Subcutaneous abdominal adipose tissue (tissue), 5 donors: ENCODE measurements at regions not wholly inside any gene's neighbourhood (a gene's known extent, or its start where the extent isn't known, plus 50 kb on each side); places are given as distances from the start of the nearest gene placed in this dataset.

Experiments used
- H3K27ac ChIP-seq: one replicate; pipeline ENCODE4 v1.7.0; 2013; ENCODE audit warnings: low read depth, mild to moderate bottlenecking, inconsistent platforms, low read length, moderate library complexity
- H3K27me3 ChIP-seq, 5 donors: one replicate each; pipeline ENCODE4 v1.7.0; 2013; ENCODE audit warnings: low read length in 5 of 5, inconsistent platforms in 1 of 5; ENCODE audit not compliant: control insufficient read depth in 5 of 5, insufficient read depth in 4 of 5
- H3K36me3 ChIP-seq, 5 donors: one replicate each; pipeline ENCODE4 v1.7.0; 2013; ENCODE audit warnings: low read length in 5 of 5; ENCODE audit not compliant: control insufficient read depth in 5 of 5, insufficient read depth in 5 of 5
- H3K4me1 ChIP-seq, 5 donors: one replicate each; pipeline ENCODE4 v1.7.0; 2013; ENCODE audit warnings: low read length in 5 of 5, mild to moderate bottlenecking in 3 of 5, moderate library complexity in 1 of 5; ENCODE audit not compliant: control insufficient read depth in 5 of 5, insufficient read depth in 5 of 5
- H3K4me3 ChIP-seq, 5 donors: one replicate each; pipeline ENCODE4 v1.7.0; 2013; ENCODE audit warnings: low read length in 5 of 5, low read depth in 1 of 5
- H3K9ac ChIP-seq, 5 donors: one replicate each; pipeline ENCODE4 v1.7.0; 2013; ENCODE audit warnings: low read length in 5 of 5, mild to moderate bottlenecking in 4 of 5, moderate library complexity in 3 of 5
- H3K9me3 ChIP-seq, 5 donors: one replicate each; pipeline ENCODE4 v1.7.0; 2013; ENCODE audit warnings: low read length in 5 of 5; ENCODE audit not compliant: control insufficient read depth in 5 of 5
- donor health status: healthy.
- donor health status: healthy.
- donor health status: healthy.
- donor health status: healthy.
- donor health status: healthy.

DNA sequence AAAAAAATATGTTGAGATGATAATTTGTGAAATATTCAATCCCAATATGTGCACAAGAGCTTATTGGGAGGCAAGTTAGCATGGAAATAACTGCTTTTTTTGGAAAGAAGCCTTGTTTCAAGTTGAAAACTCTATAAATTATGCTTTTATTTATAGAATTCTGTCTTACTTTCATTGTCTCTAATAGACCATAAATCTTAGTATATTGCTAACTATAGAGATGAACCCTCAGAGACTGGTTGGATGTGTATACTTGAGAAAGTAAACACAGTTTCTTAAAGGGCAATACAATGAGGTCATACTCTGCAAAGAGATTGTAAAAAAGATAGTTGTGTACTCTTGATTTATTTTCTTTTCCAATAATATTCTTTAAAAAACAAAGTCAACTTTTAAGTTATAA is 530.3 kb downstream of the SPATA31D1 start:
- Histone ChIP-seq H3K36me3 (no peaks in the 10 kb centered on the region), H3K9me3 (no peaks in the 10 kb centered on the region), H3K4me1 (peaks cover 2 to 9% (median 8%) of the 10 kb centered on the region in 5 donors), H3K4me3 (no peak overlapping the region), H3K9ac (no peak overlapping the region), H3K27ac (no peak overlapping the region), H3K27me3 (no peaks in the 10 kb centered on the region)

DNA sequence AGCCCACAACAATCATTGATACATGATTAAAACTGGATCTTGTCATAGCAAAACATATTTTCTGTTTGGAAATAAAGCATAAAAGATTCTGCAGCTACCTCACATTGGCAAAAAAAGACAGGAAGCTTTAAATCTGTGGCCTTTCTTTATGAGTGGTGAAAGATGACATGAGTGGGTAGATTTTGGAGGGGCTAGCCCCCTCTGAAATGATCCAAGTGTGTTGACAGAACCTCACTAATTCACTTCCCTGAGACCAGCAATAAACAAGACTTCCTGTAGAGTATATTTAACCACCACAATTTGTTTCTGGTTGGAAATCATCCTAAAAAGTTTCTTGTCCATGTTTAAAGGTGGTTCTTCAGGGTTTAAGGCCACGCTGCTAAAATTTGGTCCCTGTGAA is 530.8 kb downstream of the SPATA31D1 start:
- Histone ChIP-seq H3K9ac (no peak overlapping the region), H3K27ac (no peak overlapping the region), H3K27me3 (no peaks in the 10 kb centered on the region), H3K36me3 (no peaks in the 10 kb centered on the region), H3K4me3 (no peak overlapping the region), H3K9me3 (no peaks in the 10 kb centered on the region), H3K4me1 (peaks cover 2 to 5% (median 3%) of the 10 kb centered on the region in 5 donors)

GRCh38 chr9:82524407-82524806 is 535.8 kb downstream of the SPATA31D1 start:
- H3K9me3 ChIP-seq: peaks cover 4 to 19% (median 17%) of the 10 kb centered on the region in 5 donors
- no peaks in the 10 kb centered on the region for H3K27me3 ChIP-seq
- no peak overlapping the region for H3K27ac ChIP-seq

DNA sequence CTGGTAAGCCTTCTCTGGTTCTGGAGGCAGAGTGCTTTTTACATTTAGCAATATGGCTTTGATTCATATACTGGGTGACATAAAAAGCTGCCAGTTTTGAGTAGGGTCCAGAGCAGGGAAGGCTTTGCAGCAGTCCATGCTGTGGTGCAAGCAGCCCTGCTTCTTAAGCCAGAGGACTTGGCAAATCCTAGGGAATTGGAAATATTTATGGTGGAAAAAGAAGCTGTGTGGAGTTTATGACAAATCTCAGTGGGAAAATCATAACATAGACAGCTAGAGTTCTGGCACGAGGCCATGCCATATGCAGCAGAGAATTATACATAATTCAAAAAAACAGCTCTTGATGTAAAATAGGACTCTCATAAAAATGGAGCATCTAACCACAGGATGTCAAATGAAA is 536.4 kb downstream of the RASEF start:
- H3K36me3 ChIP-seq: no peaks in the 10 kb centered on the region
- H3K27ac ChIP-seq: no peak overlapping the region

More at GRCh38 chr9:82524407-82524806, 535.8 kb downstream of the SPATA31D1 start:
- no peaks in the 10 kb centered on the region for H3K36me3 ChIP-seq
- H3K4me1 ChIP-seq: no peaks in the 10 kb centered on the region
- H3K9ac ChIP-seq: no peak overlapping the region
- no peak overlapping the region for H3K4me3 ChIP-seq

DNA sequence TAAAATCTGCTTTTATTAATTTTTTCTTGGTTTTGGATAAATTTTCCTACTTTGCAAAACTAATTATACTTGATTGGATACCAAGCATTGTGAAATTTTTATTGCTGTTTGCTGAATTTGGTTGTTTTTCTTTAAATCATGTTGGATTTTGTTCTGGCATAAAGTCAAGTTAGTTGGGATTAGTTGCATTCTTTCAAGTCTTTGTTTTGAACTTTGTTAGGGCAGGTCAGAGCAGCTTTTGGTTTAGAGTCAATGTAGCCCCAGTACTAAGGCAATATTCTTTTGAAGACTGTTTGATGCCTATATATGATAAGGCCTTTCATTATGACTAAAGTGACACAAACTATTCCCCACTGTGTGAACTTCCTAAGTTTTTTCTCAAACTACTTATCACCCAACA is 531.1 kb downstream of the RASEF start:
- no peak overlapping the region for H3K27ac ChIP-seq
- peaks cover 4 to 15% (median 10%) of the 10 kb centered on the region in 5 donors for H3K9me3 ChIP-seq
- H3K4me3 ChIP-seq: no peak overlapping the region
- H3K36me3 ChIP-seq: no peaks in the 10 kb centered on the region
- H3K9ac ChIP-seq: no peak overlapping the region
- no peaks in the 10 kb centered on the region for H3K4me1 ChIP-seq
- H3K27me3 ChIP-seq: no peaks in the 10 kb centered on the region

More for the DNA sequence above, 536.4 kb downstream of the RASEF start:
- Histone ChIP-seq H3K27me3 (no peaks in the 10 kb centered on the region), H3K9me3 (peaks cover 4 to 19% (median 17%) of the 10 kb centered on the region in 5 donors), H3K9ac (no peak overlapping the region), H3K4me1 (no peaks in the 10 kb centered on the region), H3K4me3 (no peak overlapping the region)

- H3K4me3 ChIP-seq: no peak overlapping the region
- H3K9me3 ChIP-seq: peaks cover 0 to 6% (median 4%) of the 10 kb centered on the region in 5 donors
- H3K9ac ChIP-seq: no peak overlapping the region
- H3K27ac ChIP-seq: no peak overlapping the region
- no peaks in the 10 kb centered on the region for H3K36me3 ChIP-seq
- H3K27me3 ChIP-seq: no peaks in the 10 kb centered on the region
- no peaks in the 10 kb centered on the region for H3K4me1 ChIP-seq
Measured at GRCh38 chr9:82532504-82533180, 530.3 kb downstream of the RASEF start.

GRCh38 chr9:82535432-82535998 is 527.4 kb downstream of the RASEF start:
- Histone ChIP-seq H3K4me3 (no peak overlapping the region), H3K9me3 (no peaks in the 10 kb centered on the region), H3K27ac (no peak overlapping the region), H3K9ac (no peak overlapping the region), H3K36me3 (no peaks in the 10 kb centered on the region), H3K27me3 (no peaks in the 10 kb centered on the region), H3K4me1 (peaks cover 0 to 16% (median 11%) of the 10 kb centered on the region in 5 donors)

- Histone ChIP-seq H3K9me3 (no peaks in the 10 kb centered on the region), H3K9ac (no peak overlapping the region), H3K4me3 (no peak overlapping the region), H3K36me3 (no peaks in the 10 kb centered on the region), H3K4me1 (peaks cover 0 to 16% (median 11%) of the 10 kb centered on the region in 5 donors), H3K27ac (no peak overlapping the region), H3K27me3 (no peaks in the 10 kb centered on the region)
Measured at GRCh38 chr9:82538634-82539033, 524.3 kb downstream of the RASEF start.

DNA sequence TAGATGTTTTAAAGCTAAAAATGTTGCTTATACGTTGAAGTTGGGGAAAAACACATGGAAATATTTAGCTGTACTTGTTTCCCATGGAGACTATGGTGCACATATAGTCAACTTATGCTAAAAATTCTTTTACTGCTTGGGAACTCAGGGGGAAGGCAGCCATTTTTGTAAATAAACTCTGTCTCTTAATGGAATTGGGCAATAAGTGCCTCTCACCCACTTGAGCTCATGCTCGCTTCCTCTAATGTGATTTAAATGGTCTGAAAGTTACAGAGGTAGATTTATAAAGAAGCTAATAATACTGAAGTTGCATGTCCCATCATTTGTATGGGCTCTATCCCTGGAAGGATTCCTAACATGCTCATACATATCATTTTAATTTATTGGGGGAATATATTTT is 523.8 kb downstream of the RASEF start:
- H3K9me3 ChIP-seq: no peaks in the 10 kb centered on the region
- peaks cover 0 to 16% (median 11%) of the 10 kb centered on the region in 5 donors for H3K4me1 ChIP-seq

GRCh38 chr9:82539856-82540579 is 522.9 kb downstream of the RASEF start:
- Histone ChIP-seq H3K27ac (no peak overlapping the region), H3K4me1 (peaks cover 0 to 16% (median 11%) of the 10 kb centered on the region in 5 donors), H3K27me3 (no peaks in the 10 kb centered on the region), H3K4me3 (no peak overlapping the region), H3K9ac (no peak overlapping the region), H3K9me3 (no peaks in the 10 kb centered on the region), H3K36me3 (no peaks in the 10 kb centered on the region)

More for the DNA sequence above, 523.8 kb downstream of the RASEF start:
- no peak overlapping the region for H3K9ac ChIP-seq
- H3K36me3 ChIP-seq: no peaks in the 10 kb centered on the region
- H3K27me3 ChIP-seq: no peaks in the 10 kb centered on the region
- no peak overlapping the region for H3K4me3 ChIP-seq
- no peak overlapping the region for H3K27ac ChIP-seq
